ENCODE measurements at regions not wholly inside any gene's neighbourhood (a gene's known extent, or its start where the extent isn't known, plus 50 kb on each side); places are given as distances from the start of the nearest gene placed in this dataset.

- Mint-ChIP-seq H3K4me1 (no peaks in the 10 kb centered on the region), H3K27ac (no peak overlapping the region), H3K36me3 (ENCODE audit: low read depth) (no peaks in the 10 kb centered on the region), H3K4me3 (no peak overlapping the region), H3K27me3 (peaks cover 2% of the 10 kb centered on the region), H3K9me3 (no peaks in the 10 kb centered on the region)
- intact Hi-C loops (cut with micrococcal nuclease), result no loop called here
- DNase-seq, result no peak
Measured at GRCh38 chr5:147049764-147050163, 171.2 kb upstream of the PPP2R2B start.

- intact Hi-C loops (cut with micrococcal nuclease), result no loop called here
- no peak overlapping the region for H3K4me3 Mint-ChIP-seq
- no peaks in the 10 kb centered on the region for H3K4me1 Mint-ChIP-seq
- H3K9me3 Mint-ChIP-seq, result no peaks in the 10 kb centered on the region
- peaks cover 2% of the 10 kb centered on the region for H3K27me3 Mint-ChIP-seq
- no peaks in the 10 kb centered on the region for H3K36me3 Mint-ChIP-seq (ENCODE audit: low read depth)
- no peak for DNase-seq
- no peak overlapping the region for H3K27ac Mint-ChIP-seq
Measured at GRCh38 chr5:147050172-147050571, 171.6 kb upstream of the PPP2R2B start.

GRCh38 chr5:147051193-147051592 is 172.6 kb upstream of the PPP2R2B start:
- H3K27me3 Mint-ChIP-seq, result peaks cover 2% of the 10 kb centered on the region
- H3K27ac Mint-ChIP-seq, result no peak overlapping the region
- no peak overlapping the region for H3K4me3 Mint-ChIP-seq
- DNase-seq, result no peak
- H3K36me3 Mint-ChIP-seq (ENCODE audit: low read depth), result no peaks in the 10 kb centered on the region
- intact Hi-C loops (cut with micrococcal nuclease), result no loop called here
- H3K4me1 Mint-ChIP-seq, result no peaks in the 10 kb centered on the region
- no peaks in the 10 kb centered on the region for H3K9me3 Mint-ChIP-seq

GRCh38 chr5:147052519-147052918 is 174.0 kb upstream of the PPP2R2B start:
- intact Hi-C loops (cut with micrococcal nuclease), result no loop called here
- Mint-ChIP-seq H3K4me3 (no peak overlapping the region), H3K36me3 (ENCODE audit: low read depth) (no peaks in the 10 kb centered on the region), H3K27me3 (peaks cover 2% of the 10 kb centered on the region), H3K4me1 (no peaks in the 10 kb centered on the region), H3K9me3 (no peaks in the 10 kb centered on the region), H3K27ac (no peak overlapping the region)
- no peak for DNase-seq

GRCh38 chr5:147055089-147055826 is 176.7 kb upstream of the PPP2R2B start:
- no peaks in the 10 kb centered on the region for H3K4me1 Mint-ChIP-seq
- H3K9me3 Mint-ChIP-seq, result no peaks in the 10 kb centered on the region
- H3K4me3 Mint-ChIP-seq, result no peak overlapping the region
- peaks cover 2% of the 10 kb centered on the region for H3K27me3 Mint-ChIP-seq
- no peaks in the 10 kb centered on the region for H3K36me3 Mint-ChIP-seq (ENCODE audit: low read depth)
- intact Hi-C loops (cut with micrococcal nuclease), result no loop called here
- H3K27ac Mint-ChIP-seq, result no peak overlapping the region
- DNase-seq, result no peak

- no peak for DNase-seq
- intact Hi-C loops (cut with micrococcal nuclease), result no loop called here
- no peak overlapping the region for H3K4me3 Mint-ChIP-seq
- H3K4me1 Mint-ChIP-seq, result no peaks in the 10 kb centered on the region
- H3K9me3 Mint-ChIP-seq, result no peaks in the 10 kb centered on the region
- H3K27me3 Mint-ChIP-seq, result peaks cover 2% of the 10 kb centered on the region
- no peak overlapping the region for H3K27ac Mint-ChIP-seq
- H3K36me3 Mint-ChIP-seq (ENCODE audit: low read depth), result no peaks in the 10 kb centered on the region
Measured at GRCh38 chr5:147055850-147056566, 177.5 kb upstream of the PPP2R2B start.

- no peaks in the 10 kb centered on the region for H3K36me3 Mint-ChIP-seq (ENCODE audit: low read depth)
- intact Hi-C loops (cut with micrococcal nuclease), result no loop called here
- no peak overlapping the region for H3K27ac Mint-ChIP-seq
- no peaks in the 10 kb centered on the region for H3K4me1 Mint-ChIP-seq
- no peak for DNase-seq
- H3K4me3 Mint-ChIP-seq, result no peak overlapping the region
- H3K9me3 Mint-ChIP-seq, result no peaks in the 10 kb centered on the region
- H3K27me3 Mint-ChIP-seq, result peaks cover 2% of the 10 kb centered on the region
Measured at GRCh38 chr5:147057051-147057450, 177.8 kb upstream of the STK32A start.

- H3K9me3 Mint-ChIP-seq, result peaks cover 4% of the 10 kb centered on the region
- no peak overlapping the region for H3K4me3 Mint-ChIP-seq
- no peaks in the 10 kb centered on the region for H3K27me3 Mint-ChIP-seq
- DNase-seq, result no peak
- no peak overlapping the region for H3K27ac Mint-ChIP-seq
- peaks cover 9% of the 10 kb centered on the region for H3K4me1 Mint-ChIP-seq
- H3K36me3 Mint-ChIP-seq (ENCODE audit: low read depth), result no peaks in the 10 kb centered on the region
- intact Hi-C loops (cut with micrococcal nuclease), result no loop called here
Measured at GRCh38 chr5:147061431-147061830, 173.4 kb upstream of the STK32A start.

- intact Hi-C loops (cut with micrococcal nuclease), result no loop called here
- H3K36me3 Mint-ChIP-seq (ENCODE audit: low read depth), result no peaks in the 10 kb centered on the region
- peaks cover 4% of the 10 kb centered on the region for H3K9me3 Mint-ChIP-seq
- no peak overlapping the region for H3K4me3 Mint-ChIP-seq
- peaks cover 9% of the 10 kb centered on the region for H3K4me1 Mint-ChIP-seq
- DNase-seq, result no peak
- H3K27ac Mint-ChIP-seq, result no peak overlapping the region
- no peaks in the 10 kb centered on the region for H3K27me3 Mint-ChIP-seq
Measured at GRCh38 chr5:147062427-147062826, 172.4 kb upstream of the STK32A start.

- intact Hi-C loops (cut with micrococcal nuclease), result no loop called here
- no peak for DNase-seq
- H3K27me3 Mint-ChIP-seq, result no peaks in the 10 kb centered on the region
- no peak overlapping the region for H3K27ac Mint-ChIP-seq
- no peaks in the 10 kb centered on the region for H3K36me3 Mint-ChIP-seq (ENCODE audit: low read depth)
- H3K4me1 Mint-ChIP-seq, result peaks cover 9% of the 10 kb centered on the region
- peaks cover 4% of the 10 kb centered on the region for H3K9me3 Mint-ChIP-seq
- H3K4me3 Mint-ChIP-seq, result no peak overlapping the region
Measured at GRCh38 chr5:147063943-147064342, 170.9 kb upstream of the STK32A start.

- Mint-ChIP-seq H3K36me3 (ENCODE audit: low read depth) (no peaks in the 10 kb centered on the region), H3K27ac (no peak overlapping the region), H3K9me3 (peaks cover 4% of the 10 kb centered on the region), H3K27me3 (no peaks in the 10 kb centered on the region), H3K4me1 (peaks cover 9% of the 10 kb centered on the region), H3K4me3 (peak overlapping the region; percentile 2)
- intact Hi-C loops (cut with micrococcal nuclease), result no loop called here
- DNase-seq, result no peak
Measured at GRCh38 chr5:147065071-147065470, 169.8 kb upstream of the STK32A start.

- Mint-ChIP-seq H3K4me3 (no peak overlapping the region), H3K27ac (no peak overlapping the region), H3K27me3 (no peaks in the 10 kb centered on the region), H3K9me3 (peaks cover 4% of the 10 kb centered on the region), H3K4me1 (peaks cover 9% of the 10 kb centered on the region), H3K36me3 (ENCODE audit: low read depth) (no peaks in the 10 kb centered on the region)
- no peak for DNase-seq
- intact Hi-C loops (cut with micrococcal nuclease), result no loop called here
Measured at GRCh38 chr5:147068998-147069397, 165.8 kb upstream of the STK32A start.

- Mint-ChIP-seq H3K9me3 (no peaks in the 10 kb centered on the region), H3K4me3 (no peak overlapping the region), H3K36me3 (ENCODE audit: low read depth) (no peaks in the 10 kb centered on the region), H3K4me1 (no peaks in the 10 kb centered on the region), H3K27ac (no peak overlapping the region), H3K27me3 (no peaks in the 10 kb centered on the region)
- intact Hi-C loops (cut with micrococcal nuclease), result no loop called here
- no peak for DNase-seq
Measured at GRCh38 chr5:147072622-147073021, 162.2 kb upstream of the STK32A start.

- H3K4me1 Mint-ChIP-seq, result no peaks in the 10 kb centered on the region
- no peaks in the 10 kb centered on the region for H3K9me3 Mint-ChIP-seq
- intact Hi-C loops (cut with micrococcal nuclease), result no loop called here
- DNase-seq, result no peak
- no peaks in the 10 kb centered on the region for H3K27me3 Mint-ChIP-seq
- no peaks in the 10 kb centered on the region for H3K36me3 Mint-ChIP-seq (ENCODE audit: low read depth)
- H3K4me3 Mint-ChIP-seq, result no peak overlapping the region
- H3K27ac Mint-ChIP-seq, result no peak overlapping the region
Measured at GRCh38 chr5:147073098-147073497, 161.7 kb upstream of the STK32A start.

Measured in activated CD4-positive, alpha-beta T cell treated with anti-CD3 and anti-CD28 coated beads, Interleukin-2, amount 10 ng/mL, durations not matched to agents 24 days and 14 days (primary cell).